ENCODE measurements at regions not wholly inside any gene's neighbourhood (a gene's known extent, or its start where the extent isn't known, plus 50 kb on each side); places are given as distances from the start of the nearest gene placed in this dataset.
"Not testable (repeated sequence)": the region's sequence is repeated elsewhere in the genome, so short reads cannot be mapped to it uniquely, and the experiment has no call there.

DNA sequence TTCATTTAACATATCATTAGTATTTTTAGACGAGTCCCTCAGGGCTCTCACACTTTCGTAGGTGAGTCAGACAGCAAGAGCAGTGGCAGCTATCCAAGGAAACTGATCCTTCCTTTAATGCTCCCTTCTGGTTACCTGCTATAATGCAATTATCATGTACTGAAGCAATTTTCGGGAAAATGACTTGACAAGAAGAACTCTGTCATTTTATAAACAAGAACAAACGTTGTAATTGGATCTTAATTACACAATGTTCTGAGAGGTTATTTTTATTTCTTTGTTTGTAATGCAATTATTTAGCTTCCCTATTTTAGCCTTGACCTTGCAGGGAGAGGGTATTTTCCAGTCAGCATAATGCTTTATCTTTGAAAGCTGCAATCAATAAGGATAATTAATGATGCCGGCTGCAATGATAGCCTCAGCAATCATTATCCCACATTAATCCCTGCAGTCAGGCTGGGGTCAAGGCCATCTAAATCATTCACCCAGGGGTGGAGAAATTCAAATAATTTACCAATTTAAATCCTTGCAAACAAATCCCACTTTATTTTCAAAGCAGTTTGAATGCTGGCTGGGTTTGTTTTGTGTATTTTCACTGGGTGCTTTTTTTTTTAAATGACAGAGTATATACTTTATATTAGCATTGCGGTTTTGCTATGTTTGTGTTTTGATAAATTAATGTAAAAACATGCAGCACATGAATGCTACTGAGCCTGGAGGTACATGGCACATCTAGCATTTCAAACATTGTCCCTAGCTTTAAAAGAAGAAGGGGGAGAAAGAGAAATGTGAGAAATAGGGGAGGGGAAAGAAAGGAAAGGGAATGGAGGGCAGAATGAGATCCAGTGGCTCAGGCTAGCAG, 249.9 kb downstream of the SHOX2 start:
- no peak for DNase-seq

DNA sequence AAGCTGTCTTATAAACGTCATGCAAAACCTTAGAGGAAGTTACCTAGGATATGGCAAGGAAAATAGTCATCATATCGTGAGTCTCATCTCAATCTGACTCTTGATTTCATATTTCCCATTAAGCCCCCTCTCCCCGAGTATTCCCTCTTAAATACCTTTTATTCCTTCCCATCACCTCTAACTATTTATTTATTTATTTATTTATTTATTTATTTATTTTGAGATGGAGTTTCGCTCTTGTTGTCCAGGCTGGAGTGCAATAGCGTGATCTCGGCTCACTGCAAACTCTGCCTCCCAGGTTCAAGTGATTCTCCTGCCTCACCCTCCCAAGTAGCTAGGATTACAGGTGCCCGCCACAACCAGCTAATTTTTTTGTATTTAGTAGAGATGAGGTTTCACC, 260.4 kb downstream of the SHOX2 start:
- not testable (repeated sequence) for DNase-seq

DNA sequence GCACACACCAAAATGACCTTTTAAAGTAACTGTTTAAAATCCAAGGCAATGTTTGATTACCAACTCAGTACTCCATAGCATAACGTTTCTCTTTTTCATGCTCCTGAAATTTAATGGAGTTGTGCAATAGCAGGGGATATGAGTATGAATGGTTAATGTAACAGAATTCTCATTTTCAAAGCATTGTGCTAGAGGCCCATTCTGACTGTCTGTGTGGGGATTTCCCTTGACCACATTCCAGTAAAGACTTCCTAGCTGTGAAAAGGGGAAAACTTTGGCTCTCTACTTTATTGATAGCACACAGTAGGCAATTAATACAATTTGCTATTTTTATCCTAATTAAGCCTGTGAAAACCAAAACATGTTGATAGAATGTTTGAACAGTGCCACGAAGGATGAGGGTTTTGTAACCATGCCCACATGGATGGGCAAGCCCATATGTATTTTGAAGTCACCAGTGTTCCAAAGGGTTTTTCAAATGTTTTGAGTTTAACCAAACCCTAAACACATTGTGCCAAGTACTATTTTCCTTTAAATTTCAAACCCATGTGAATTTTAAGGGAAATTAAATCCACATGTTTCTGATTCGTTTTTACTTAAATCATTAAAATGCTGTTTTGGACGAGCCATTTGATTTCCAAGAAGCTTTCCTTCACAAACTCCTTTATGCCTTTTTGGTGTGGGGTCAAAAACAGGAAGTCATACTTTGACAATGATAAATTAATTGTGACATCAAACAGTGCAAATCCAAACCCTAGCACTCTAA, 261.2 kb downstream of the SHOX2 start:
- DNase-seq = no peak

DNA sequence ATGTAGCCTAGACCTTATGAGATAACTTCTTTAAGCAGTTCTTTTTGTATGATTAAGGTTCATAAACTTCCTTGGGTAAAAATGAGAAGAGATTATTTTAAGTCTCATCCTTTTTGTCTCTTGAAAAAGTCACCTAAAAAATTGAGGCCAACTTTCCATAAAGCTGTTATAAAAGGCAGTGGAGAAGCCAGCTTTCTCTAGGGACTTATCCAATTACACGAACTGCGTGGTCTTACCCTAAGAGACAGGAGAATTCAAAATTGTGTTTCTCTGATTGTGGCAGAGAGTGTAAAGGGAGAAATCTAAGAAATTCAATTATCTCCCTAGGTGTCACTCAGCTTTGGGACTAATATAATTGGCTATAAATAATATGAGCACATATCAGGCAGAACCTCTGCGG, 262.0 kb downstream of the SHOX2 start:
- DNase-seq = no peak

DNA sequence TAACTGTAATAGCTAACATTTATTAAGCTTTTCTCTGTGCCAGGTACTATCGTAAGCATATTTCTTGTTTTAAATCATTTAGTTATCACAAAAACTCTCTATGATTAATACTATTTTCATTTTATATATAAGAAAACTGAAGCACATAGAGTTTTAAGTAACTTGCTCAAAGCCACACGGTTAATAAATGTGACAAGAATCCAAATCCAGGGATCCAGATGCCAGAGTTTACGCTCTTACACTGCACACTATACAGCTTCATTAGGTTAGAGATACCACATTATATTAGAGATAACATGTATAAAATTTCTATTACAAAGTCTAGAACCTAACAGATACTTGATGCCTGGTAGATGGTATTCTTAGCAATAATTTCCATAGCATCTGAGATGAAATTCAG, 265.2 kb downstream of the SHOX2 start:
- DNase-seq = no peak

DNA sequence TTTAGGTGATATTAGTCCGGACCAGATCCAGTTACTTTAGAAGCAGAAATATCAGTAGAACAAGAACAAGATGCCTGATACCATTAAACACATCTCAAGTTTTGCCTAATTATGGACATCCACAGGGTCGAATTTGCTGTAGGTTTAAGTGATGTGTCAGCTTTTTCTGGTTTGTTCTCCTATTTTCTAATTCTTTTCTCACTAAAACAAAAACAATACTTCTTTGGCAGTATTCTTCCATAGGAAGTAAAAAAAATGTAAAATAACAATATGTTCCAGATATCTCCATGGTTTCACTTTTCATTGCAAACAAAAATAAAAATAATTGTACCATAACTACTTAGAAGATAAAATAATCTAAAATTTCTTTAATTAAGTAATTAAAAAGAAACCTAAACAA, 265.7 kb downstream of the SHOX2 start:
- no peak for DNase-seq

DNA sequence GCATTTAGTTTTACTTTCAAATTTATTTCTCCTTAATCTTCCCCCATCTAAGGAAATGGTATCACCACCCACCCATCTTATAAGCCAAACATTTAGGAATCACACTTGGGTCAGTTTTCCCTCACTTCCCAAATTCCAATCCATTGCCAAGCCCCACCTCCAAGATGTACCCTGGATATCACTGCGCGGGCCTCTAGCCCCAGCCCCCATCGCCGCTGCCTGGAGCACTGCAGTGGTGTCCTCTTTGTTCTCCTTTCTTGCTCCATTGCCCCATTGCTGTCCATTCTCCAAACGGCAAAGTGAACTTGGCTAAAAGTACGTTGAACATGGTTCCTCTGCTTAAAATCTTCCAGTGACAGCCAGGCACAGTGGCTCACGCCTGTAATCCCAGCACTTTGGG, 267.8 kb downstream of the SHOX2 start:
- DNase-seq = no peak

DNA sequence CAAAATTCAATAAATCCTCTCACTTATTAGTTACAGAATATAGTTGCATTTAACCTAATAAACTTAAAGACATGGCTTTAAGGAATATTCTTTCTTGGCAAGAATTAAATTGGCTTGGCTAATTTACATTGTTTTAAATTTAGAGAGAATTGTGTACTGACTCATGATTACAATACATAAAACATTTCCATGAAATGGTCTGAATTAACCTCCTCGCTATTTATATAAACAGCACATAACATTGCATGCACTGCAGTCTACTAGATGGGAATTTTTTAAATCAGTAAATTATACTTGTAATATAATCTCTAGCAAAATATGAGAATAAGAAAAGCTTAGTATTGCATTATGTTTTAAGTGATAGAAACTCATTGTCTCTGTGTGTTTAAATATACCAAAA, 268.9 kb downstream of the SHOX2 start:
- DNase-seq = no peak

DNA sequence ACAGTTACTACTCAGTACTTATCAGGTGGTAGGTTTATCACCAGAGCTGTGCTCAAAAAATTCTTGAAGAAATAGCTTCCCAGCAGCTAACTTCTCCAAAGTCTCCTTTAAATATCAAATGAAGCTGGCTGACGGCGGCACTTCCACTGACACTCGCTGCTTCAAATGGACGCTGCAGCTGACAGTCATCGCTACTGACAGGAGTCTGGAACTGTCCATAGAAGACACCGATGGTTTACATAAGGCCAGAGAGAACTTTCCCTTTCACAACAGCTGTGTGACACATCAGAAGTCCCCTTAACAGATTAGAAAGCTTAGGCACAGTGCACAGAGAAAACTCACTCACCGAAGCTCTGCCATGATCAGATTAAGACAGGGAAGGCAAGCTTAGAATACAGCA, 270.2 kb downstream of the SHOX2 start:
- no peak for DNase-seq

DNA sequence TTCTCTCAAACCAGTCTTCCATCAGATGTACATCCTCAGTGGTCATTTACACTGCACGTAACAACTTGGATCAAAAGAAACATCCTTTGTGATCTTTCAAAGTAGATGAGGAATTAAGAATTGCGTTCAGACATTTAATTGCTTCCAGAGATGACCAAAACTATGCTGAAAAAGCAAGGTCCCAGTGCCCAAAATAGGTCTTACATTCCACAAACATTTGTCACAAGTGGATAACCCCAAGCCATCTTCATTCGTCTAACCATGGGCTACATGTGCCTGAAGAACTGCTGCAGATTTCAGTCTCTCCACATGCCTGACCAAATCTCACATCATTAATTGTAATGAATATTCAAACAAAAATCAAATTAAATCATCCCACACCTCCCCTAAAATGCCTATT, 273.6 kb downstream of the SHOX2 start:
- no peak for DNase-seq

DNA sequence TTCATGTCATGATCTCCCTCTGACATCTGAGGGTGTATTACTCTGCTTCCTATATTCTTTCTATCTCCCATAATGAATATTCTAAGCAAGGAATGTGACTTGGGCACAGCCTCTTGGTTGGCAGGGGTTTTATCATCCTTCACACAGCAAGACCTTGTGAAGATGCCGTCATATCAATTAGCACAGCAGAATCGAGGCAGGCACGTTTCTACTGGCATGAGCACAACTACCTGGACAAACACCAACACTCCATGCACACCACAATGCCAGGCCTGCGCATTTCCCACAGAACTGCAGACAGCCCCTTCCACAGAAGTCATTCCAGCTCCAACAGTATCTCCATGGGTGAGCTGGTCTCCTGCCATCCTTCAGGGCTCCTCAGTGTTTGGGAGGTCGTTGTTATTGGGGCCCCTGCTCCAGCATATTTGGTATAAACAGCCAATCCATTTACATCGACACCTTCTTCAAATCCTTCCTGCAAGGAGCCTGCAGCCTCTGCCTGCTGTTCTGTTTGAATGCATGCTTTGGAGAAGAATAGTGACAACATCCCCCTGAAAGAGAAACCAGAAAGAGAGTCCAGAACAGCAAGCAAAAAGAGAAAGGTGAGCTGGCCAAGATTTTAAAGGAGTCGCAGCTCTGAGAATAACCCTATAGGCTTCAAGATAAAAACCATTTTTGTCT, 275.5 kb downstream of the SHOX2 start:
- DNase-seq = no peak

DNA sequence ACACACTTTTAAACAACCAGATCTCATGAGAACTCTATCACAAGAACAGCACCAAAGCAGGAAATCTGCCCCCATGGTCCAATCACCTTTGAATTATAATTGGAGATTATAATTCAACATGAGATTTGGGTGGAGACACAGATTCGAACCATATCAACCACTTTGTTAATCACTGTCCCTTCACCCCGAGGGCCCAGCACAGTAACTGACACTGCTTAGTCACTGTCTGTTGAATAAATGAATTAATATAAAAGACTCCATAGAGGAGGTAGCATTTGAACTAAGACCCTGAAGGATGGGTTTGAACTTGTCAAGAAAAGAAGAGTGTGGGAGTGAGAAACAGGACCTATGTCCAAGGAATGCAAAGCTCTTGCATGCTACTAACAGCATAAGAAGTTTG, 276.4 kb downstream of the SHOX2 start:
- DNase-seq = no peak

DNA sequence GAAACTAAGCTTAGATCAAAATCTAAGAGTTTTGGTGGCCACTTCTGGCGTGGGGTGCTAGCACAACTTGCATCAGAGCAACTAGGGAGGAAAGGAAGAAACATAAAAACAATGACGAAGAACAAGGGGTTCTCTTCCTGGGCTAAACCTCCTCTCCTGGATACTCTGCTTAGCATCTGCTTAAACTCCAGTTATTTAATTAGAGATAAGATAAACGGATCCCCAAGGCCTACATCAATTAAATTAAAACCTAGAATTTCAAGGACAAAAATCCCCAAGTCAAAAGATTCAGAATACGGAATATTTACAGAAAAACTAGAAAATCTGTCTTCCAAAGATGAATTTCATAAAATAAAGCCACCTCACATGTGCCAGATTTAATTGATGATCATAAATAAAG, 281.9 kb downstream of the SHOX2 start:
- DNase-seq = no peak

DNA sequence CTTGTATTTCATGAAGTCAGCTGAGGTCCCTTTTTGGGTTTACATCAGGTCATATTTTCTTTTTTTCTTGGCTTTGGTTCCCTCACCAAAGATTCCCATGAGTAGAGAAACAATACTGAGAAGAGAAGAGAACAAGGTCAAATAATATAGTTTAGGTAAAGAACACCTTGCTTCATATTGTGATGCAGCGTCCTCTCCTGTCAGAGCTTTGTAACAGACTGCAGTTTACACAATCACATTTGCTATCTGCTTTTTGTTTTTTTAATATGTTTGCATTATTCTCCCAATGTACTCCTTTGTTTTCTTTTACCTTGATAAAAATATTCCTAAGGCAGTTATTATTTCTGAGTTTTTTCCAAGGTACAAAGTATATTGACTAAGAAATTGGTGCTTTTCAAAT, 283.2 kb downstream of the SHOX2 start:
- no peak for DNase-seq

DNA sequence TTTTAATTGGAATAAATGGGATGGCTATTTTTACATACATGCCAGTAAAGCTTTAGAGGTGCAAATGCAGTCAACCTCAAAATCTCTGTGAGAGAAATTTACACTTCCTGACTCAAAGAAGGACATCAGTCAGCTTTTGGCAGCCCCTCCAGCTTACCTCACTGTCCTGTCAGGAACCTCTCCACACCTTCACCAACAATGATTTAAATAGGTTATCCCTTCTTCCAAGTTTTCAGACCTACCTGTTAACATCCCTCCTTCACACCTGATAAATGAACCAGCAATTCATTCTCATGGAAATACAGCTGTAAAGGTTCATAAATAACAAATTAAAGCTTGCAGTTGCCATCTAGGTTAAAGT, 286.1 kb downstream of the SHOX2 start:
- no peak for DNase-seq

DNA sequence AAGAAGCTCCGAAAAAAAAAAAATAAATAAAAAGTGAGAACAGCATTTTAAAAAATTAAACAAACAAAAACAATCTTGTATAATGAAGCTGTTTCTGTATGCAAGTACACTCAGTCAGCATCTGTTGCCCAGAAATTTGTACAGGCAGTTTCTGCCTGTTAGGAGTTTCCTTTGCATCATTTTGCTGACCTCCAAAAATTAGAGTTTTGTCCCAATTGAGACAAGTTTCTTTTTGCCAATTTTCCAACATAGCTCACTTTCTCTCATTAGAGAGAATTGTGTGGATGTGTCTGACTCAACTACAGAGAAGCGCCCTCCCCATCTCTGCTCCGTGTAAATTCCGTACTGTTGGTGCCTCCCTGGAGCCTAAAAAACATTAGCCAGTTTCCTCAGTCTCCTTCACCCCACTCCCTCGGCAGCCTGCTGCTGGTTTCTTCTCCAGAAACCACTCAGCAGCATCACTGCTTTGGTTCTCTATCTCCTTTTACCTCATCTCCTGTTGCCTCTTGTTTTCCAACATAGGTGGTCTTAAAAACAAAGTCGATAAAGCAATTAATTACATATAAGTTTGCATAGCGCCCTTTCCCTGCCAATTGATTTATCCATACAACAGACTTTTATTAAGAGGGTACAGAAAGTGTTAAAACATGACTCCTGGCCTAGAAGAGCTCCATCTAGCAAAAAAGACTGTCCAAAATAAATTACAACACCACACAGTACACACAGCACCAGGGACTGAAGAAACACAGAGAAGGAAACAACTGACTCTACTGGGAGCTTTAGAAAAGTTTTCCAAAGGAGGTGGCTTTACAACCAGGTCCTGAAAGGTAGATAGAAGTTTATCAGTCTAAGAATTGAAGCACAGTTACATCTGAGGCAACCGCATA, 286.7 kb downstream of the SHOX2 start:
- DNase-seq = no peak

DNA sequence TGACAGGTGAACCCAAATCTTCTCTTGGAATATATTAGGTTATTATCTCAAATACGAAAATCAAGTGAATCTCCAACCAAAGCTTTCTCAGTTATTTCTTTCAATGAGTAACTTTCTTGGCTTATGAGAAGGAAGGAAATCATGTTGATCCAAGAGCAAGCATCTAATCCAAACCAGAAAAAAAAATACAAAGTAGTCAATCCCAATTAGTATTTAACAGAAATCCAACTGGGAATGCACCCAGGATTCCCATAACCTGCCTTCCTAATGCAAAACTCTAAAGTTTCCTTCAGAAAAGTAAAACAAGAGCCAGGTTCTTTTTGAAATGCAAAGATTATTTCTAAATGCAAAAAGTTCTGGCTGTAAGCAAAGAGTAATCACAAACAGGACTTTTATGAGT, 289.3 kb downstream of the SHOX2 start:
- no peak for DNase-seq

DNA sequence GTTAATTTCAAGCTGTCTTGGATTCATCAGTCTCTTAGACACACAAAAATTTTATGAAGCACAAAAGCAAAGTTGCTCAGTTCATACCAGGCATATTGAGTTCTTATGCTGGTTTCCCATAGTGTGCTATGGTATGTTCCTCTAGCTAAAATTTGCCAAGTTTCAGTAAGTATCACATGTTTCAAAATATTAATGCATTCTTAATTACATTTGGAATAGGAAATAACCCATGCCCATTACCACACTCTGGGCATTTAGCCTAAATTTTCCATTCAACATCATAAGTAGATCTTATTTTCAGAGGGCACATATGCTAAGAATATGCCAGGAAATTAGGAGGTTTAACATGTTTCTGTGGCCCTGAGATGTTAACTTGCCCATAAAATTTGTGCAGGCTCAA, 289.9 kb downstream of the SHOX2 start:
- no peak for DNase-seq

DNA sequence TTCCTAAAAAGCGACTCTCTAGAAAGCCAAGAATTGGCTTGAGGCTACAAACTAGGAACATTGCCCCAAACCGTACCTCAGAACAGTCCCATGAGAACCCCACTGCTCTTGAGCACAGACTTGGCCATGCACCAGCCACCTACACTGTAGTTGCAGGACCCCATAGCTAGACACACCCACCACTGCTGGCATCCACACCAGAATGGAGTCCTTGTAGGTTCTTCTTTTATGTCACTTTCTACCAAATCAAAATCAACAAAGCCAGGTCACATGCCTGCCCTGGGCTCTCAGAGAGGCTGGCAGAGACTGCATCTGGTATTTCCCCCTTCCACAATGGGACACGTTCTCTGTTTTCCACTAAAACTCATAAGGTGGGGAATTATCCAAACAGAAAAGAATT, 290.5 kb downstream of the SHOX2 start:
- DNase-seq = no peak

DNA sequence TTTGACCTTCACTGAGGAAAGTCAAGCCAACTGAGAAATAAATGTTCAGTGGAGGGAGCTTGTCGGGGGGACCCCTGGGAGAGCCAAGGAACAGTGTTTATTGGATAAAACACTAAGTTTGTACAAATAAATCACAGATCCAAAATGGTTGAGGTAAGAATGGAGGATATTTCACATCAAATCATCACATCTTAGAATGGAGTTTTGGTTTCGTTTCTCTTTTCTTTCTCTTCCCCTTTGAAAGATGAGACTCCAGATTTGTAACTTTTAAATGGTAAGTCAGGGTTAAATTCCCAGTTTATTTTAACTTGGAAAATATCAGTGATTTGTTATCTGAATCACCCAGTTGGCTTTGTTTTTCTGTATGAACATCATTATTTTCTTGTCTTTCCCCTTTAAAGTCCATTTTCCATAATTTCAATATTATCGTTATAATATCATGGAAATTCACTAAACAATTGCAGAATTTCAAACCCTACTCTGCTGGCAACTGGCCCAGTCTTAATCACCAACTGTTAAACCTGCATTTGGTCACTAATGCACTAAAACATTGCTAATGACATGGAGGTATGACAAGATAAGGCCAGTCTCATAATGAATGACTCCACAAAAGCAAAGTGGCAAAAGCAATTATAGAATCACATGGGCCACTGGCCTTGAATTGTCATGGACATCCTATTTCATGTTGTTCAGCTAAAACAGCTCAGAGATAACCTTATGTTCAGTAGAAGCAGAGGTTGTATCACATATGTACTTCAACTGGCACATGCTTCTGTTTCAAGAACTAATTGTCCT, 295.1 kb downstream of the SHOX2 start:
- no peak for DNase-seq

DNA sequence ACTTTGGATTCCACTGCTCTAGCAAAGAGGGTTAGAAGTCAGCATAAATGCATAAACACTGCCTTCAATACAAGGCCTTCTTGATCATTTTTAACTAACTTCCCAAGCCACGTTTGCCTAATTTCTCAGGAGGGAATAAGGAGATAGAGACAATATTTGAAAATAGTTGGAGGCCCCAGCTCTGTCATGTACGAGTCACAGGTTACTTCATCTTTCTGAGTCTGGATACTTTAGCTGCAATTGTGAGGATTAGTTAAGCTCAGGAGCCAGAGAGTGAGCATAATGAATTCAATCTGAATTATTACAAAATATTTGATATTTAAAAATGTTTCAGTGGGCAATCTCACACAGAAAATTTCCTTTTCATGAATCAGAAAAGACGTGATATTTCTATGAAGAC, 298.9 kb downstream of the SHOX2 start:
- DNase-seq = no peak

DNA sequence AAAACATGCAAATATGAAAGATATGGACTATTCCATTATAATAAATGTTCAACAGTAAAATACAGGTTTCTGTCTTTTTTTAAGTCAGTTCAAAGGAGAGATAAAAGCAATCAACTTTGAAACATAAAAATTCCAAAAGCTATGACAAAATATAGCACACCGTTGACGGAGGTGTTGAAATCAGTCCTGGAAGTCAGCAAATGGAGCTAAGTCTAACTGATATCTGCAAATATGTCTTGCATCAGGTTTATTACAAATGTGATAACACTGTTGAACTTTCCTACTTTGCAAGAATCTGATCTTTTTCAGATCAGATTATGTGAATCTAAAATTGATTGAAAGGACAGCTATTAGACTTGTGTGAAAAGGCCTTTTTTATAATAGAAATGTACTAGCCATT, 300.7 kb downstream of the SHOX2 start:
- no peak for DNase-seq
